CD8-positive, alpha-beta memory T cell (primary cell): ENCODE measurements at regions not wholly inside any gene's neighbourhood (a gene's known extent, or its start where the extent isn't known, plus 50 kb on each side); places are given as distances from the start of the nearest gene placed in this dataset.
"Not testable (repeated sequence)": the region's sequence is repeated elsewhere in the genome, so short reads cannot be mapped to it uniquely, and the experiment has no call there.

Source experiments
- CTCF ChIA-PET: fragments of 350-600 bp; sonication (Branson Sonifier 250); formaldehyde crosslinking; loops from one replicate; lab custom pipeline; 2021; ENCODE audit warnings: antibody characterized with exemption; lab: Charles Lee
- POLR2A ChIA-PET: fragments of 350-600 bp; sonication (Branson Sonifier 250); formaldehyde crosslinking; loops from one replicate; lab custom pipeline; 2021; ENCODE audit warnings: antibody characterized with exemption; lab: Charles Lee
- DNase-seq, 5 donors: peaks; one replicate each; pipeline versions ENCODE4 v3.0.0 to v3.0.0-alpha.2; 2020 to 2022; ENCODE audit warnings: mixed read lengths in 1 of 5
- H3K27ac ChIP-seq: one replicate; pipeline ENCODE4 v1.7.0; 2013; ENCODE audit warnings: low read depth, mild to moderate bottlenecking, low read length, moderate library complexity
- H3K27me3 ChIP-seq: 2 replicates; pipeline ENCODE4 v1.7.0; 2013; ENCODE audit warnings: low read length, mild to moderate bottlenecking; ENCODE audit not compliant: insufficient read depth, poor library complexity, severe bottlenecking
- H3K36me3 ChIP-seq: 2 replicates; pipeline ENCODE4 v1.7.0; 2013; ENCODE audit warnings: mild to moderate bottlenecking, low read length, moderate library complexity; ENCODE audit not compliant: insufficient read depth
- H3K4me1 ChIP-seq: 2 replicates; pipeline ENCODE4 v1.7.0; 2013; ENCODE audit warnings: mild to moderate bottlenecking, low read length, moderate library complexity; ENCODE audit not compliant: insufficient read depth
- H3K4me3 ChIP-seq: 2 replicates; pipeline ENCODE4 v1.7.0; 2013; ENCODE audit warnings: mild to moderate bottlenecking, low read length
- H3K9me3 ChIP-seq: 2 replicates; pipeline ENCODE4 v1.7.0; 2013; ENCODE audit warnings: mild to moderate bottlenecking, low read length
- H3K27ac Mint-ChIP-seq, 8 donors: one replicate each; pipeline ENCODE4 v1.8.0; 2020 to 2021; ENCODE audit warnings: mixed read lengths in 8 of 8, mild to moderate bottlenecking in 6 of 8, inconsistent platforms in 3 of 8, moderate library complexity in 3 of 8
- H3K27me3 Mint-ChIP-seq, 2 donors: one replicate each; pipeline ENCODE4 v1.8.0; 2020 to 2021; ENCODE audit warnings: mixed read lengths in 2 of 2, mild to moderate bottlenecking in 1 of 2, moderate library complexity in 1 of 2
- H3K36me3 Mint-ChIP-seq, 3 donors: one replicate each; pipeline ENCODE4 v1.8.0; 2020 to 2021; ENCODE audit warnings: mixed read lengths in 3 of 3, inconsistent platforms in 1 of 3, mild to moderate bottlenecking in 1 of 3
- H3K4me1 Mint-ChIP-seq, 3 donors: one replicate each; pipeline ENCODE4 v1.8.0; 2020 to 2021; ENCODE audit warnings: mixed read lengths in 3 of 3, inconsistent platforms in 1 of 3, mild to moderate bottlenecking in 1 of 3
- H3K4me3 Mint-ChIP-seq, 7 donors: one replicate each; pipeline ENCODE4 v1.8.0; 2020 to 2021; ENCODE audit warnings: mixed read lengths in 7 of 7, mild to moderate bottlenecking in 6 of 7, moderate library complexity in 4 of 7, inconsistent platforms in 2 of 7
- H3K9me3 Mint-ChIP-seq, 5 donors: one replicate each; pipeline ENCODE4 v1.8.0; 2020 to 2022; ENCODE audit warnings: mixed read lengths in 5 of 5, mild to moderate bottlenecking in 3 of 5, moderate library complexity in 2 of 5, inconsistent platforms in 1 of 5

- no peaks in the 10 kb centered on the region for H3K9me3 ChIP-seq
- H3K36me3 ChIP-seq: no peaks in the 10 kb centered on the region
- Mint-ChIP-seq H3K4me1 (peaks cover 0 to 8% (median 2%) of the 10 kb centered on the region in 3 donors), H3K4me3 (no peak overlapping the region), H3K27me3 (peaks cover 28 to 36% of the 10 kb centered on the region in 2 donors), H3K36me3 (no peaks in the 10 kb centered on the region), H3K27ac (no peak overlapping the region), H3K9me3 (no peaks in the 10 kb centered on the region)
- DNase-seq: no peak
- ChIA-PET POLR2A (no interaction called here), CTCF (no interaction called here)
- H3K27ac ChIP-seq: no peak overlapping the region
- no peaks in the 10 kb centered on the region for H3K4me1 ChIP-seq
- H3K4me3 ChIP-seq: no peak overlapping the region
- H3K27me3 ChIP-seq: peaks cover 7% of the 10 kb centered on the region
Measured at GRCh38 chr16:85238233-85238647, 126.0 kb upstream of the CIBAR2 start.

GRCh38 chr16:85239239-85239638, 127.0 kb upstream of the CIBAR2 start:
- Histone ChIP-seq H3K4me1 (no peaks in the 10 kb centered on the region), H3K36me3 (no peaks in the 10 kb centered on the region), H3K27ac (no peak overlapping the region), H3K4me3 (no peak overlapping the region), H3K9me3 (no peaks in the 10 kb centered on the region), H3K27me3 (peaks cover 7% of the 10 kb centered on the region)
- Mint-ChIP-seq H3K4me1 (peaks cover 0 to 8% (median 2%) of the 10 kb centered on the region in 3 donors), H3K4me3 (no peak overlapping the region), H3K9me3 (no peaks in the 10 kb centered on the region), H3K27me3 (peaks cover 24 to 33% of the 10 kb centered on the region in 2 donors), H3K27ac (no peak overlapping the region), H3K36me3 (no peaks in the 10 kb centered on the region)
- CTCF ChIA-PET: no interaction called here
- no peak for DNase-seq
- POLR2A ChIA-PET: no interaction called here

DNA sequence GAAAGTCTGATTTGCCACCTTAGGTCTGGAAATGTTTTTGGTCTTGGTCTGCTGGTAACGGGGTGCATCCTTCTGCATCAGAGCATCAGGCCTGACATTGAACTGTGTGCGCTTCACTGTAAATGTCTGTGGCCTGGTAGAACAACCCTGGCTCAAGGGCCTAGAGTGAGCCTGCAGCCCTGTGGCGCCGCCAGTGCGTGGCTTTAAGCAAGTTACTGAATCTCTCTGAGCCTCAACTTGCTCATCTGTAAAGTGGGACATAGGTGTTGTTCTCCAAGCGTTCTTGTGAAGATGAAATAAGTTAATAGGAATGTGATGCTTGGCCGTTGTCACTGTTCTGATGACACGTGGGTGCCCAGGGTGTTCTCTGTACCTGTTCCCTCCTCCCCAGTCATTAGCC, 127.6 kb upstream of the CIBAR2 start:
- Histone ChIP-seq H3K9me3 (no peaks in the 10 kb centered on the region), H3K27me3 (peaks cover 7% of the 10 kb centered on the region), H3K4me1 (no peaks in the 10 kb centered on the region), H3K36me3 (no peaks in the 10 kb centered on the region), H3K27ac (no peak overlapping the region), H3K4me3 (no peak overlapping the region)
- Mint-ChIP-seq H3K4me3 (no peak overlapping the region), H3K27ac (no peak overlapping the region), H3K36me3 (no peaks in the 10 kb centered on the region), H3K9me3 (no peaks in the 10 kb centered on the region), H3K27me3 (peaks cover 22 to 30% of the 10 kb centered on the region in 2 donors), H3K4me1 (peaks cover 0 to 8% (median 2%) of the 10 kb centered on the region in 3 donors)
- POLR2A ChIA-PET: no interaction called here
- no peak for DNase-seq
- CTCF ChIA-PET: no interaction called here

GRCh38 chr16:85240982-85241924, 129.0 kb upstream of the CIBAR2 start:
- H3K9me3 ChIP-seq: no peaks in the 10 kb centered on the region
- Mint-ChIP-seq H3K4me1 (peaks cover 5 to 12% (median 8%) of the 10 kb centered on the region in 3 donors), H3K4me3 (no peak overlapping the region), H3K36me3 (no peaks in the 10 kb centered on the region), H3K27ac (no peak overlapping the region), H3K27me3 (peaks cover 24 to 35% of the 10 kb centered on the region in 2 donors), H3K9me3 (no peaks in the 10 kb centered on the region)
- peaks cover 6% of the 10 kb centered on the region for H3K27me3 ChIP-seq
- DNase-seq: no peak
- no peak overlapping the region for H3K27ac ChIP-seq
- ChIA-PET POLR2A (no interaction called here), CTCF (interaction anchor here (0.8 to 1.9 kb wide), 2 partner anchors 9 to 12 kb away, joined by 4 to 8 read pairs; no protein-coding TSS in a partner anchor)
- H3K36me3 ChIP-seq: no peaks in the 10 kb centered on the region
- no peak overlapping the region for H3K4me3 ChIP-seq
- no peaks in the 10 kb centered on the region for H3K4me1 ChIP-seq

- Histone ChIP-seq H3K4me1 (no peaks in the 10 kb centered on the region), H3K4me3 (no peak overlapping the region), H3K27me3 (no peaks in the 10 kb centered on the region), H3K36me3 (no peaks in the 10 kb centered on the region), H3K9me3 (no peaks in the 10 kb centered on the region), H3K27ac (no peak overlapping the region)
- Mint-ChIP-seq H3K4me3 (no peak overlapping the region), H3K36me3 (no peaks in the 10 kb centered on the region), H3K9me3 (no peaks in the 10 kb centered on the region), H3K27me3 (peaks cover 17 to 33% of the 10 kb centered on the region in 2 donors), H3K27ac (peak overlapping the region in 1 of 8 donors; percentile 88), H3K4me1 (peaks cover 5 to 8% (median 5%) of the 10 kb centered on the region in 3 donors)
- DNase-seq: no peak
- ChIA-PET POLR2A (no interaction called here), CTCF (interaction anchor here (1.9 kb wide), 1 partner anchor 11 kb away, joined by 8 read pairs; no protein-coding TSS in a partner anchor)
Measured at GRCh38 chr16:85242140-85242539, 129.9 kb upstream of the CIBAR2 start.

DNA sequence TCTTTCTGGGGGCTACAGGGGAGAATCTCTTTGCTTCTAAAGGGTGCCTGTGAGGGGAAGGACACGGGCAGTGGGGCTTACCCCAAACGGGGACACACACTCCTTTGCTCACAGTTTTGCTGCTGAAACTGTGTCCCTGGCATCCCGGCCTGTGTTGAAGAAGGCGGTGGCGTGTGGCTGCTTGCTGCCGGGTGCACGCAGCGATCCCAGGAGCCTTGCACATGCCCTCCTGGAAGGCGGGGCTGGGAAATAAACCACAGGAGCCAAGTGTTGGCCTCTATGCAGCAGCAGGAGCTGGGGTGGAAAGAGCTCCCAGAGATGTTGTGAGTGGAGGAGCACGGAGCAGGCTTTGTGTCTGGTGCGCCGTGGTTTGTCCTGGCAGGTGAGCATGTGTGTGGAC, 131.0 kb upstream of the CIBAR2 start:
- Histone ChIP-seq H3K27ac (no peak overlapping the region), H3K9me3 (no peaks in the 10 kb centered on the region), H3K4me3 (no peak overlapping the region), H3K27me3 (no peaks in the 10 kb centered on the region), H3K4me1 (no peaks in the 10 kb centered on the region), H3K36me3 (no peaks in the 10 kb centered on the region)
- Mint-ChIP-seq H3K4me1 (peaks cover 5 to 8% (median 5%) of the 10 kb centered on the region in 3 donors), H3K9me3 (no peaks in the 10 kb centered on the region), H3K4me3 (no peak overlapping the region), H3K27ac (no peak overlapping the region), H3K27me3 (peaks cover 11 to 25% of the 10 kb centered on the region in 2 donors), H3K36me3 (no peaks in the 10 kb centered on the region)
- no peak for DNase-seq
- ChIA-PET CTCF (interaction anchor here (1.1 kb wide), 1 partner anchor 10 kb away, joined by 3 read pairs; no protein-coding TSS in a partner anchor), POLR2A (no interaction called here)

- H3K4me1 Mint-ChIP-seq, H3K4me3 Mint-ChIP-seq, H3K9me3 ChIP-seq, DNase-seq, H3K27ac Mint-ChIP-seq, H3K9me3 Mint-ChIP-seq, H3K36me3 ChIP-seq, H3K27me3 ChIP-seq, H3K36me3 Mint-ChIP-seq, H3K4me3 ChIP-seq, H3K27ac ChIP-seq, POLR2A ChIA-PET, H3K4me1 ChIP-seq: not testable (repeated sequence)
- H3K27me3 Mint-ChIP-seq: peaks cover 11 to 21% of the 10 kb centered on the region in 2 donors
- CTCF ChIA-PET: interaction anchor here (1.0 kb wide), 1 partner anchor 28 kb away, joined by 3 read pairs; no protein-coding TSS in a partner anchor
Measured at GRCh38 chr16:85244452-85244851, 132.2 kb upstream of the CIBAR2 start.
